ENCODE measurements at regions not wholly inside any gene's neighbourhood (a gene's known extent, or its start where the extent isn't known, plus 50 kb on each side); places are given as distances from the start of the nearest gene placed in this dataset.

- no peak for TF ChIP-seq CTCF (IDR thresholded peaks at IDR 0.05)
- Histone ChIP-seq H3K4me3 (no peak overlapping the region), H3K4me1 (peaks cover 25% of the 10 kb centered on the region), H3K27me3 (ENCODE audit: insufficient read depth in 3 of 3, low read length in 2 of 3) (no peaks in the 10 kb centered on the region), H3K36me3 (ENCODE audit: insufficient read depth in 1 of 2, low read depth in 1 of 2) (no peaks in the 10 kb centered on the region), H3K27ac (no peak overlapping the region), H3K9me3 (no peaks in the 10 kb centered on the region)
- ATAC-seq (no peak), DNase-seq (no peak)
- intact Hi-C loops (cut with DNase I): no loop called here
- 56 to 64% (median 62%) methylated on average over 4 of the region's 4 CpGs for WGBS, 3 donors
Observed at GRCh38 chr9:82492274-82492673, 503.7 kb downstream of the SPATA31D1 start.

- no peak overlapping the region for H3K27ac ChIP-seq
- no peak for ATAC-seq
- H3K27me3 ChIP-seq (ENCODE audit: insufficient read depth in 3 of 3, low read length in 2 of 3): no peaks in the 10 kb centered on the region
- no peaks in the 10 kb centered on the region for H3K36me3 ChIP-seq (ENCODE audit: insufficient read depth in 1 of 2, low read depth in 1 of 2)
- DNase-seq: no peak
- WGBS, 3 donors: 83 to 86% (median 86%) methylated on average over 15 to 16 of the region's 16 CpGs
- TF ChIP-seq CTCF (IDR thresholded peaks at IDR 0.05): no peak
- H3K4me1 ChIP-seq: no peaks in the 10 kb centered on the region
- no peak overlapping the region for H3K4me3 ChIP-seq
- H3K9me3 ChIP-seq: no peaks in the 10 kb centered on the region
- intact Hi-C loops (cut with DNase I): no loop called here
Observed at GRCh38 chr9:82495884-82496777, 507.6 kb downstream of the SPATA31D1 start.

- no peaks in the 10 kb centered on the region for H3K9me3 ChIP-seq
- H3K36me3 ChIP-seq (ENCODE audit: insufficient read depth in 1 of 2, low read depth in 1 of 2): no peaks in the 10 kb centered on the region
- H3K4me1 ChIP-seq: no peaks in the 10 kb centered on the region
- no peak overlapping the region for H3K27ac ChIP-seq
- DNase-seq (no peak), ATAC-seq (no peak)
- H3K27me3 ChIP-seq (ENCODE audit: insufficient read depth in 3 of 3, low read length in 2 of 3): no peaks in the 10 kb centered on the region
- no peak for TF ChIP-seq CTCF (IDR thresholded peaks at IDR 0.05)
- 56 to 72% (median 66%) methylated on average over 3 of the region's 3 CpGs for WGBS, 3 donors
- intact Hi-C loops (cut with DNase I): no loop called here
- no peak overlapping the region for H3K4me3 ChIP-seq
Observed at GRCh38 chr9:82498541-82499317, 510.2 kb downstream of the SPATA31D1 start.

GRCh38 chr9:82499337-82499736, 510.8 kb downstream of the SPATA31D1 start:
- Histone ChIP-seq H3K9me3 (no peaks in the 10 kb centered on the region), H3K36me3 (ENCODE audit: insufficient read depth in 1 of 2, low read depth in 1 of 2) (no peaks in the 10 kb centered on the region), H3K27ac (no peak overlapping the region), H3K4me3 (no peak overlapping the region), H3K4me1 (no peaks in the 10 kb centered on the region), H3K27me3 (ENCODE audit: insufficient read depth in 3 of 3, low read length in 2 of 3) (no peaks in the 10 kb centered on the region)
- TF ChIP-seq CTCF (IDR thresholded peaks at IDR 0.05): no peak
- DNase-seq (no peak), ATAC-seq (no peak)
- intact Hi-C loops (cut with DNase I): no loop called here

All from psoas muscle (tissue), 7 donors.